ENCODE measurements at regions not wholly inside any gene's neighbourhood (a gene's known extent, or its start where the extent isn't known, plus 50 kb on each side); places are given as distances from the start of the nearest gene placed in this dataset.

GRCh38 chr2:181273986-181274385, 183.2 kb upstream of the ITGA4 start:
- no peaks in the 10 kb centered on the region for H3K4me1 ChIP-seq
- WGBS, 2 donors, result 60% methylated on average over 1 of the region's 1 CpG
- no peak for ATAC-seq
- no peaks in the 10 kb centered on the region for H3K36me3 ChIP-seq (replicated peaks in 1 of 2; ENCODE audit: insufficient read depth in 1 of 2, low read depth in 2 of 2)
- DNase-seq, result no peak
- no peak overlapping the region for H3K4me3 ChIP-seq
- no peak overlapping the region for H3K27ac ChIP-seq
- intact Hi-C loops (cut with DNase I), result no loop called here
- TF ChIP-seq CTCF (IDR thresholded peaks at IDR 0.05) (no peak), POLR2A (IDR thresholded peaks at IDR 0.05) (no peak)
- H3K9me3 ChIP-seq, result no peaks in the 10 kb centered on the region
- H3K27me3 ChIP-seq, result no peaks in the 10 kb centered on the region

- intact Hi-C loops (cut with DNase I), result no loop called here
- H3K27me3 ChIP-seq, result no peaks in the 10 kb centered on the region
- no peak for DNase-seq
These were observed 181.5 kb upstream of the ITGA4 start for GRCh38 chr2:181275643-181276070.

GRCh38 chr2:181281206-181281832, 175.9 kb upstream of the ITGA4 start:
- 62 to 65% methylated on average over 2 of the region's 2 CpGs for WGBS, 2 donors
- TF ChIP-seq POLR2A (IDR thresholded peaks at IDR 0.05), result no peak
- TF ChIP-seq CTCF (IDR thresholded peaks at IDR 0.05), result no peak
- Histone ChIP-seq H3K27me3 (no peaks in the 10 kb centered on the region), H3K9me3 (no peaks in the 10 kb centered on the region), H3K4me3 (no peak overlapping the region), H3K4me1 (no peaks in the 10 kb centered on the region), H3K27ac (no peak overlapping the region), H3K36me3 (replicated peaks in 1 of 2; ENCODE audit: insufficient read depth in 1 of 2, low read depth in 2 of 2) (no peaks in the 10 kb centered on the region)
- intact Hi-C loops (cut with DNase I), result no loop called here
- ATAC-seq (no peak), DNase-seq (no peak)

More at GRCh38 chr2:181275643-181276070, 181.5 kb upstream of the ITGA4 start:
- 76 to 81% methylated on average over 3 of the region's 3 CpGs for WGBS, 2 donors
- Histone ChIP-seq H3K4me3 (no peak overlapping the region), H3K36me3 (replicated peaks in 1 of 2; ENCODE audit: insufficient read depth in 1 of 2, low read depth in 2 of 2) (no peaks in the 10 kb centered on the region), H3K9me3 (no peaks in the 10 kb centered on the region), H3K4me1 (no peaks in the 10 kb centered on the region), H3K27ac (no peak overlapping the region)
- ATAC-seq, result no peak
- TF ChIP-seq POLR2A (IDR thresholded peaks at IDR 0.05) (no peak), CTCF (IDR thresholded peaks at IDR 0.05) (no peak)

GRCh38 chr2:181285116-181285515, 172.1 kb upstream of the ITGA4 start:
- Histone ChIP-seq H3K4me1 (no peaks in the 10 kb centered on the region), H3K4me3 (no peak overlapping the region), H3K27me3 (no peaks in the 10 kb centered on the region), H3K9me3 (no peaks in the 10 kb centered on the region), H3K27ac (no peak overlapping the region), H3K36me3 (replicated peaks in 1 of 2; ENCODE audit: insufficient read depth in 1 of 2, low read depth in 2 of 2) (no peaks in the 10 kb centered on the region)
- TF ChIP-seq POLR2A (IDR thresholded peaks at IDR 0.05), result no peak
- no peak for TF ChIP-seq CTCF (IDR thresholded peaks at IDR 0.05)
- DNase-seq (no peak), ATAC-seq (no peak)
- 25 to 40% methylated on average over 3 of the region's 3 CpGs for WGBS, 2 donors
- intact Hi-C loops (cut with DNase I), result no loop called here

GRCh38 chr2:181289698-181290097, 167.5 kb upstream of the ITGA4 start:
- Histone ChIP-seq H3K4me3 (no peak overlapping the region), H3K4me1 (no peaks in the 10 kb centered on the region), H3K36me3 (replicated peaks in 1 of 2; ENCODE audit: insufficient read depth in 1 of 2, low read depth in 2 of 2) (no peaks in the 10 kb centered on the region), H3K27ac (no peak overlapping the region), H3K27me3 (no peaks in the 10 kb centered on the region), H3K9me3 (no peaks in the 10 kb centered on the region)
- intact Hi-C loops (cut with DNase I), result no loop called here
- ATAC-seq, result no peak
- no peak for DNase-seq
- TF ChIP-seq POLR2A (IDR thresholded peaks at IDR 0.05), result no peak
- WGBS, 2 donors, result 76 to 86% methylated on average over 3 of the region's 3 CpGs
